Transverse colon (tissue), 4 donors: ENCODE measurements at regions not wholly inside any gene's neighbourhood (a gene's known extent, or its start where the extent isn't known, plus 50 kb on each side); places are given as distances from the start of the nearest gene placed in this dataset.

Experiments
- DNase-seq: peaks from one replicate; pipeline ENCODE4 v3.0.0-alpha.2; 2019
- H3K27ac ChIP-seq, 4 donors: fragments of 200-600 bp; sonication (generic); 2 replicates each; pipeline ENCODE4 v1.5.1; 2016 to 2018; ENCODE audit warnings: inconsistent platforms in 4 of 4
- H3K27me3 ChIP-seq: fragments of 200-600 bp; sonication (generic); 2 replicates; pipeline ENCODE4 v1.5.1; 2017; ENCODE audit warnings: inconsistent platforms
- H3K36me3 ChIP-seq, 4 donors: fragments of 200-600 bp; sonication (generic); 2 replicates each; pipeline ENCODE4 v1.5.1; 2017 to 2019; ENCODE audit warnings: inconsistent platforms in 4 of 4
- H3K4me1 ChIP-seq, 4 donors: fragments of 200-600 bp; sonication (generic); 2 replicates each; pipeline ENCODE4 v1.5.1; 2017 to 2020; ENCODE audit warnings: inconsistent platforms in 4 of 4
- H3K4me3 ChIP-seq, 4 donors: fragments of 200-600 bp; sonication (generic); 1 replicate in 1 of 4; 2 replicates in 3 of 4; pipeline versions ENCODE4 v1.5.1 to v1.6.1; 2017 to 2019; ENCODE audit warnings: inconsistent platforms in 4 of 4
- H3K9me3 ChIP-seq, 2 donors: fragments of 200-600 bp; sonication (generic); 2 replicates each; pipeline ENCODE4 v1.5.1; 2017 to 2019; ENCODE audit warnings: inconsistent platforms in 2 of 2
- EP300 ChIP-seq: sonication (generic); formaldehyde crosslinking; IDR thresholded peaks from one replicate; pipeline ENCODE4 v1.6.1; 2017; ENCODE audit warnings: antibody characterized with exemption, low read depth
- POLR2A ChIP-seq: fragments of 450-650 bp; IDR thresholded peaks from one replicate; pipeline ENCODE4 v1.6.1; 2016; ENCODE audit warnings: antibody characterized with exemption, mild to moderate bottlenecking, moderate library complexity
- POLR2AphosphoS5 ChIP-seq, 3 donors: sonication (generic); formaldehyde crosslinking; IDR thresholded peaks; one replicate each; pipeline ENCODE4 v1.6.1; 2016; ENCODE audit warnings: antibody characterized with exemption in 3 of 3
- WGBS, 2 donors: methylation state at CpG; one replicate each; pipeline ENCODE4 v1.1.5; 2018; ENCODE audit warnings: low coverage in 1 of 2; 5-methylcytosine and 5-hydroxymethylcytosine counted together
- in situ Hi-C, 4 donors: fragments of 200-750 bp; cut with MboI; loops; one replicate each; pipeline versions ENCODE4 v1.15.0 to v1.15.1; 2017; ENCODE audit warnings: low sequenced_read_pairs in 3 of 4, low pct_ligation_motif_present in 1 of 4, low pct_unique_long_range_greater_than_20kb in 1 of 4
- intact Hi-C: fragments of 100-400 bp; cut with DNase I; formaldehyde crosslinking; loops from one replicate; pipeline ENCODE4 v1.15.1; 2023; ENCODE audit warnings: low total_unique reads
- TF ChIP-seq, protein P1 (sequence below), 5 experiments: fragments of 200-600 bp in 3 of 5; fragments of 450-650 bp in 2 of 5; sonication (generic) in 3 of 5; IDR thresholded peaks; 1 replicate in 2 of 5; 2 replicates in 3 of 5; pipeline ENCODE4 v1.5.1; 2016 to 2017; ENCODE audit warnings: antibody characterized with exemption in 5 of 5, inconsistent platforms in 3 of 5, mild to moderate bottlenecking in 2 of 5, moderate library complexity in 1 of 5

GRCh38 chr17:34862384-34862783 lies 98.9 kb downstream of the CCT6B start:
- H3K36me3 ChIP-seq: no peaks in the 10 kb centered on the region
- no peak overlapping the region for H3K27ac ChIP-seq
- no peak overlapping the region for H3K4me3 ChIP-seq
- H3K9me3 ChIP-seq: no peaks in the 10 kb centered on the region
- TF ChIP-seq POLR2A (no peak), EP300 (no peak), POLR2AphosphoS5 (IDR thresholded peaks at IDR 0.05) (no peak)
- TF ChIP-seq, protein P1, sequence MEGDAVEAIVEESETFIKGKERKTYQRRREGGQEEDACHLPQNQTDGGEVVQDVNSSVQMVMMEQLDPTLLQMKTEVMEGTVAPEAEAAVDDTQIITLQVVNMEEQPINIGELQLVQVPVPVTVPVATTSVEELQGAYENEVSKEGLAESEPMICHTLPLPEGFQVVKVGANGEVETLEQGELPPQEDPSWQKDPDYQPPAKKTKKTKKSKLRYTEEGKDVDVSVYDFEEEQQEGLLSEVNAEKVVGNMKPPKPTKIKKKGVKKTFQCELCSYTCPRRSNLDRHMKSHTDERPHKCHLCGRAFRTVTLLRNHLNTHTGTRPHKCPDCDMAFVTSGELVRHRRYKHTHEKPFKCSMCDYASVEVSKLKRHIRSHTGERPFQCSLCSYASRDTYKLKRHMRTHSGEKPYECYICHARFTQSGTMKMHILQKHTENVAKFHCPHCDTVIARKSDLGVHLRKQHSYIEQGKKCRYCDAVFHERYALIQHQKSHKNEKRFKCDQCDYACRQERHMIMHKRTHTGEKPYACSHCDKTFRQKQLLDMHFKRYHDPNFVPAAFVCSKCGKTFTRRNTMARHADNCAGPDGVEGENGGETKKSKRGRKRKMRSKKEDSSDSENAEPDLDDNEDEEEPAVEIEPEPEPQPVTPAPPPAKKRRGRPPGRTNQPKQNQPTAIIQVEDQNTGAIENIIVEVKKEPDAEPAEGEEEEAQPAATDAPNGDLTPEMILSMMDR (IDR thresholded peaks at IDR 0.05): no peak
- H3K4me1 ChIP-seq: no peaks in the 10 kb centered on the region
- 59% methylated on average over 5 of the region's 5 CpGs; no CpG with 5 or more reads in 1 of the 2 donors for WGBS, 2 donors
- no peaks in the 10 kb centered on the region for H3K27me3 ChIP-seq
- DNase-seq: no peak
- intact Hi-C loops: no loop called here
- in situ Hi-C loops: loop anchor here in 1 of 4 donors (25.0 kb wide), 1 partner anchor 100 kb away; no protein-coding TSS in a partner anchor

DNA sequence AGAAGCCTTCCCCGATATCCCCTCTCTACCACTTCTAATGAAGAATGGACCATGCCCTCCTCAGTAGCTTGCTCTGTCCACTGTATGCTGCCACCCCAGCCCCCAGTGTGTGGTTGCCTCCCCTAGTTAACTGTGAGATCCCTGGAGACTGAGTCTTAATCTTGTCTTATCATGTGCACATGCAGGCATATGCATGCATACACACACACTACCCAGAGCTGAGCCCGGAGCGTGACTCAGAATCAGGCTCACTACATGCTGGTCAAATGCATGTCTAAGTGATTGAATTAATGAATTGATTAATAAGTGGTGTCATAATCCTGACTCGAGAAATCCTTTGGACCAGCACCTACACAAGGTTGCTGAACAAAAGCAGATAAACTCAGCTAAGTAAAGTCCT lies 99.4 kb downstream of the CCT6B start:
- intact Hi-C loops (no loop called here), in situ Hi-C loops (loop anchor here in 1 of 4 donors (25.0 kb wide), 1 partner anchor 100 kb away; no protein-coding TSS in a partner anchor)
- 60 to 90% methylated on average over 1 to 4 of the region's 4 CpGs for WGBS, 2 donors
- Histone ChIP-seq H3K36me3 (no peaks in the 10 kb centered on the region), H3K4me1 (no peaks in the 10 kb centered on the region), H3K4me3 (no peak overlapping the region), H3K27ac (no peak overlapping the region), H3K9me3 (no peaks in the 10 kb centered on the region), H3K27me3 (no peaks in the 10 kb centered on the region)
- TF ChIP-seq, protein P1 (IDR thresholded peaks at IDR 0.05): no peak
- no peak for TF ChIP-seq EP300
- DNase-seq: no peak

DNA sequence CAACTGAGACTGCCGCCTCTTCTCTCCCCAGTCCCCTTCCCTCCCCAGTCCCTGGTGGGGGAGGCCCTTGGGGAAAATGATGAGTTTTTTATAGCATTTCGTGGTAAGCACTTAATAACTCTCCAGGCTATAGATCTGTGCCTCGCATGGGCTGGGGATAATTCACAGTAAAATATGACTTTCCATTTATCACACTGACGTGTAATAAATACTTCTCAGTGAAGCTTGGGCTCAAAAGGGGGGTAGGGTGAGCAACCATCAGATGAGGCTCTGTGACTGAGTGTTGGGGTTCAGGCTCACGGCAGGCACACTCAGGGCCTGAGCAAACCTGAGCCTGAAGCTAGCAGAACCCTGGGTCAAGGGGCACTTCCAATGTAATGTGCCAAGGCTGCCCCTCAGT lies 101.6 kb downstream of the CCT6B start:
- no peak for DNase-seq
- Histone ChIP-seq H3K9me3 (no peaks in the 10 kb centered on the region), H3K4me1 (no peaks in the 10 kb centered on the region), H3K27ac (no peak overlapping the region), H3K4me3 (no peak overlapping the region), H3K27me3 (no peaks in the 10 kb centered on the region), H3K36me3 (no peaks in the 10 kb centered on the region)
- WGBS, 2 donors: 47 to 53% methylated on average over 4 to 5 of the region's 5 CpGs
- intact Hi-C loops: no loop called here
- in situ Hi-C loops: loop anchor here in 1 of 4 donors (25.0 kb wide), 1 partner anchor 97 kb away; no protein-coding TSS in a partner anchor
- TF ChIP-seq POLR2AphosphoS5 (IDR thresholded peaks at IDR 0.05): no peak

GRCh38 chr17:34858591-34859565 lies 102.4 kb downstream of the CCT6B start:
- no peak overlapping the region for H3K4me3 ChIP-seq
- H3K4me1 ChIP-seq: no peaks in the 10 kb centered on the region
- no peaks in the 10 kb centered on the region for H3K36me3 ChIP-seq
- H3K9me3 ChIP-seq: no peaks in the 10 kb centered on the region
- H3K27ac ChIP-seq: no peak overlapping the region
- in situ Hi-C loops: loop anchor here in 1 of 4 donors (25.0 kb wide), 1 partner anchor 97 kb away; no protein-coding TSS in a partner anchor
- intact Hi-C loops: no loop called here
- TF ChIP-seq POLR2AphosphoS5 (IDR thresholded peaks at IDR 0.05) (no peak), POLR2A (no peak), EP300 (no peak)
- TF ChIP-seq, protein P1 (IDR thresholded peaks at IDR 0.05): no peak
- 48 to 57% methylated on average over 5 to 10 of the region's 10 CpGs for WGBS, 2 donors
- H3K27me3 ChIP-seq: no peaks in the 10 kb centered on the region
- DNase-seq: no peak
